Activated naive CD4-positive, alpha-beta T cell treated with anti-CD3 and anti-CD28 coated beads, Interleukin-2, amount 50 U/mL, for 24 hours (primary cell): ENCODE measurements at regions not wholly inside any gene's neighbourhood (a gene's known extent, or its start where the extent isn't known, plus 50 kb on each side); places are given as distances from the start of the nearest gene placed in this dataset.

Experiments used
- H3K27ac Mint-ChIP-seq: one replicate; pipeline ENCODE4 v1.8.0; 2021; ENCODE audit warnings: mild to moderate bottlenecking, mixed read lengths
- H3K27me3 Mint-ChIP-seq: one replicate; pipeline ENCODE4 v1.8.0; 2021; ENCODE audit warnings: mixed read lengths
- H3K36me3 Mint-ChIP-seq: one replicate; pipeline ENCODE4 v1.8.0; 2021; ENCODE audit warnings: mixed read lengths
- H3K4me1 Mint-ChIP-seq: one replicate; pipeline ENCODE4 v1.8.0; 2021; ENCODE audit warnings: mixed read lengths
- H3K4me3 Mint-ChIP-seq: one replicate; pipeline ENCODE4 v1.8.0; 2021; ENCODE audit warnings: mild to moderate bottlenecking, mixed read lengths
- H3K9me3 Mint-ChIP-seq: one replicate; pipeline ENCODE4 v1.8.0; 2021; ENCODE audit warnings: mixed read lengths

DNA sequence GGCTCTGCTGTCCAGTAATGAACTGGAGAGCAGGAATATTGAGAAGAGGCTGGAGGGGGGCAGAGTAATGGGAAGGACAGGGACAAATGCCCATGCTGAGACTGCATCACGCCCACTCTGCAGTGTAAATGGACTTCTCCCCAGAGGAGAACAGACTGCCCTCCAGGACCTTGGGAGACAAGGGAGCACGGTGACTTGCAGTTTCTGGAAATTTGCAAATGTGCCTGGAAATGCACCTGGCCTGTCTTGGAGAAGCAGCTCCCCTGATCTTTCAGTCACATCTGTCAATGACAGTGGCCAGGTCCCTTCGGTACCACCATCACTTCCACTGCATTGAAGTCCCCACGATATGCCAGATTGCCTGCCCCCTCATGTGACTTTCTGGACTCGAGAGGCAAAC is 178.7 kb upstream of the SH3BP4 start:
- H3K9me3 Mint-ChIP-seq = no peaks in the 10 kb centered on the region
- H3K4me3 Mint-ChIP-seq = no peak overlapping the region
- no peaks in the 10 kb centered on the region for H3K4me1 Mint-ChIP-seq
- peaks cover 5% of the 10 kb centered on the region for H3K27me3 Mint-ChIP-seq
- H3K36me3 Mint-ChIP-seq = no peaks in the 10 kb centered on the region
- no peak overlapping the region for H3K27ac Mint-ChIP-seq

- H3K9me3 Mint-ChIP-seq = no peaks in the 10 kb centered on the region
- no peak overlapping the region for H3K27ac Mint-ChIP-seq
- peaks cover 5% of the 10 kb centered on the region for H3K27me3 Mint-ChIP-seq
- no peak overlapping the region for H3K4me3 Mint-ChIP-seq
- no peaks in the 10 kb centered on the region for H3K4me1 Mint-ChIP-seq
- H3K36me3 Mint-ChIP-seq = no peaks in the 10 kb centered on the region
Measured at GRCh38 chr2:234772733-234773060, 179.1 kb upstream of the SH3BP4 start.

- H3K9me3 Mint-ChIP-seq = no peaks in the 10 kb centered on the region
- peaks cover 5% of the 10 kb centered on the region for H3K27me3 Mint-ChIP-seq
- H3K36me3 Mint-ChIP-seq = no peaks in the 10 kb centered on the region
- H3K27ac Mint-ChIP-seq = no peak overlapping the region
- H3K4me1 Mint-ChIP-seq = no peaks in the 10 kb centered on the region
- H3K4me3 Mint-ChIP-seq = no peak overlapping the region
Measured at GRCh38 chr2:234771980-234772732, 179.7 kb upstream of the SH3BP4 start.

- H3K4me1 Mint-ChIP-seq = no peaks in the 10 kb centered on the region
- no peaks in the 10 kb centered on the region for H3K9me3 Mint-ChIP-seq
- H3K36me3 Mint-ChIP-seq = no peaks in the 10 kb centered on the region
- H3K27ac Mint-ChIP-seq = no peak overlapping the region
- no peak overlapping the region for H3K4me3 Mint-ChIP-seq
- H3K27me3 Mint-ChIP-seq = peaks cover 3% of the 10 kb centered on the region
Measured at GRCh38 chr2:234771176-234771575, 180.6 kb upstream of the SH3BP4 start.

GRCh38 chr2:234770715-234771141 is 181.1 kb upstream of the SH3BP4 start:
- Mint-ChIP-seq H3K4me3 (no peak overlapping the region), H3K9me3 (no peaks in the 10 kb centered on the region), H3K27ac (no peak overlapping the region), H3K27me3 (peaks cover 5% of the 10 kb centered on the region), H3K36me3 (no peaks in the 10 kb centered on the region), H3K4me1 (no peaks in the 10 kb centered on the region)

- H3K27ac Mint-ChIP-seq = no peak overlapping the region
- no peaks in the 10 kb centered on the region for H3K9me3 Mint-ChIP-seq
- no peaks in the 10 kb centered on the region for H3K4me1 Mint-ChIP-seq
Measured at GRCh38 chr2:234770031-234770506, 181.7 kb upstream of the SH3BP4 start.

DNA sequence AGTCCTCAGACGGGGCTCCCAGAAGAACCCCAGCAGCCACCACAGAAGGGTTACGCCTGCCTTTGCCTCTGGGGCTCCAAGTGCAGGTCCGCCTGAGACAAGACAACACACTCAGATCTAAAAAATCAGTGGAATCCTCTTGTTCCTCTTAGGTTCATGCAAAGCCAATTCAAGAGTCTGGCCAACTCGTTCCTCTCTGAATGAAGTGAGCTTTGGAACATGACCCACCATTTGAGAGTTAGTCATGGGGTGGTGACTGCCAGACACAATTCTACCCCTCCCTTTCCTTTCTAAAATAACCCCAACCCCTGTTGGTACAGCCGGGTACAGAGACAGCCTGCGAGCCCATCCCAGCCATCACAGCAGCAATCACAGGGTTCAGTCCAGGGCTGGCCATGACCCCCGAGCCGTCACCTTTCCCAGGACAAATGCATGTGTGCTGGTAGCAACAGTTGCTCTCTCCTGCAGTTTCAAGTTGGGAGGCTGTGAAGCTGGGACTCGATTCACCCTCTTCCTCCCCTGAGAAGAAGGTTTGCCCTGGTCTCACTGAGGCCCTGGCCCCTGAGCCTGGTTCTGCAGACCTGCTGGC is 183.1 kb upstream of the SH3BP4 start:
- Mint-ChIP-seq H3K36me3 (no peaks in the 10 kb centered on the region), H3K27me3 (peaks cover 4% of the 10 kb centered on the region), H3K9me3 (no peaks in the 10 kb centered on the region), H3K27ac (no peak overlapping the region), H3K4me3 (no peak overlapping the region), H3K4me1 (no peaks in the 10 kb centered on the region)

More at GRCh38 chr2:234770031-234770506, 181.7 kb upstream of the SH3BP4 start:
- Mint-ChIP-seq H3K36me3 (no peaks in the 10 kb centered on the region), H3K27me3 (peaks cover 6% of the 10 kb centered on the region), H3K4me3 (no peak overlapping the region)

DNA sequence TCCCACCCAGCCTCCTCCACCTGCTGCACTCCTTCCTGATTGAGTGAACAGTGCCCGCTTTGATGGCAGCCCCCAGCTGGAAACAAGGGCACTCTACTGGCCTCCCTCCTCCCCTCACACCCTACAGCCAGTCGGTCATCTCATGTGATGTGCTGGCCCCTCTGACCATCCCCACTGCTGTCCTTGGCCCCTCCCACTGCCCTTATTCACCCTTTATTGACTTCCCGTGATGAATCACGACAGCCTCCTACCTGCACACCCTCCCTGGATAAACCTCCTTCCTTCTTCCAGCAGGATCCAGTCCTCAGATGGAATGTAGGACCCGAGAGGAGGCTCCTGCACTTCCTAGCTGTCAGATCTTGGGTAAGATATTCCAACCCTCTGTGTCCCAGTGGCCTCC is 186.5 kb upstream of the SH3BP4 start:
- Mint-ChIP-seq H3K9me3 (peaks cover 5% of the 10 kb centered on the region), H3K4me1 (no peaks in the 10 kb centered on the region), H3K4me3 (no peak overlapping the region)

DNA sequence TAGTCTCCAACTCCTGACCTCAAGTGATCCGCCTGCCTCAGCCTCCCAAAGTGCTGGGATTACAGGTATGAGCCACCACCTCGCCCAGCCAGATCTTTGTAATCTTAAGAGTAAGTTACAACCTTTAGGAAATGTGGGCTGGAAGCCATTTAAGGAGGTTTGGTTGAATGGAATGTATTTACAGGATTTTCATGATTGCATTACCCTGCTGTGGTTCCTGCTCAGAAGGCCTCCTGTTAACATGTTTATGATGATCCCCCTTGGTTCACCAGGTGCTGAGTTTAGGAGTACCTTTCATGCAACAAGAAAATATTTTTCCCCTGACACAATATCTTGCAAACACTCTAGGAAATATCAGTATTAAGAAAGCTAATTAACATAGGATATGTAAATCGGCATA is 187.4 kb upstream of the SH3BP4 start:
- no peak overlapping the region for H3K27ac Mint-ChIP-seq
- H3K36me3 Mint-ChIP-seq = no peaks in the 10 kb centered on the region
- H3K9me3 Mint-ChIP-seq = peaks cover 5% of the 10 kb centered on the region
- H3K4me1 Mint-ChIP-seq = no peaks in the 10 kb centered on the region
- H3K4me3 Mint-ChIP-seq = no peak overlapping the region
- peaks cover 9% of the 10 kb centered on the region for H3K27me3 Mint-ChIP-seq

More for the DNA sequence above, 186.5 kb upstream of the SH3BP4 start:
- H3K27ac Mint-ChIP-seq = no peak overlapping the region
- peaks cover 7% of the 10 kb centered on the region for H3K27me3 Mint-ChIP-seq
- no peaks in the 10 kb centered on the region for H3K36me3 Mint-ChIP-seq

DNA sequence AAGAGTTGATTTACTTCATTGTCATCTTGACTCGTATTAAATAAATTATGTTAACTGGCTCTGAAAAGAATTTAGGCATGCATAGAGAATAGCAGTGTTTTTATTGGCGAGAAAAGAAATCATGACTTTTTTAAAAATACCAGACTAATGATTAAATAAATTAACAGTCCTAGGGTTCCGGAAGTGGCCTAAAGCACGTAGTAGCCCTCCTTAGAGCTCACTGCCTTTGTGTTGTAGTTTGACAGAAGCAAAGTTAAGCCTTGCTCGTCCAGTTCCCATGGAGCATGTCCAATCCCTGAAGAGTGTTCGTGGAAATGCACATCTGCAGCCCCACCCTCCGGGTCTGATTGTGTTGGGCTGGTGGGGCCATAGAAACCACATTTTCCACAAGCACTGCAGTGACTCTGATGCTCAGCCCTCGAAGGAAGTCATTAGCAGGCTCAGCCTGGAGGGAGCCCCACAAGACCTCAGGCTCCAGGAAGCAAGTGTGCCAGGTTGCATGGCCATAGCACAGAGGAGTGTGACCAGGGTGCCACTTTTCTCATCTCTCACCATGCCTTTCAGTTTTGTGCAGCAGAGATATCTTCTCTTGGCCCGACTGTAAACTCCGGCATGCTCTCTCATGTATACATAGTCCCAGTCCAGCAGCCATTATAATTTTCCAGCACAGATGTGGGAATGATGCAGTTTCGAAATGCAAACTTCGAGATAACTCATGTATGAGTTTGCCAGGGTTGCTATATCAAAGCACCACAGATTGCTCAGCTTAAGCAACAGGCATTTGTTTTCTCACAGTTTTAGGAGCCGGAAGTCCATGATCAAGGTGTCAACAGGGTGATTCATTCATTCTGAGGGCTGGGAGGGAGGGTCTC is 188.6 kb upstream of the SH3BP4 start:
- H3K27me3 Mint-ChIP-seq = peaks cover 11% of the 10 kb centered on the region
- H3K9me3 Mint-ChIP-seq = peaks cover 5% of the 10 kb centered on the region
- H3K4me3 Mint-ChIP-seq = no peak overlapping the region
- H3K27ac Mint-ChIP-seq = no peak overlapping the region
- H3K4me1 Mint-ChIP-seq = no peaks in the 10 kb centered on the region
- no peaks in the 10 kb centered on the region for H3K36me3 Mint-ChIP-seq

- H3K9me3 Mint-ChIP-seq = peaks cover 5% of the 10 kb centered on the region
- no peak overlapping the region for H3K27ac Mint-ChIP-seq
- H3K36me3 Mint-ChIP-seq = no peaks in the 10 kb centered on the region
- peaks cover 14% of the 10 kb centered on the region for H3K27me3 Mint-ChIP-seq
- H3K4me1 Mint-ChIP-seq = no peaks in the 10 kb centered on the region
- no peak overlapping the region for H3K4me3 Mint-ChIP-seq
Measured at GRCh38 chr2:234761910-234762309, 189.9 kb upstream of the SH3BP4 start.

GRCh38 chr2:234754126-234754525 is 197.7 kb upstream of the SH3BP4 start:
- Mint-ChIP-seq H3K36me3 (no peaks in the 10 kb centered on the region), H3K4me1 (no peaks in the 10 kb centered on the region), H3K4me3 (no peak overlapping the region), H3K27me3 (peaks cover 6% of the 10 kb centered on the region), H3K9me3 (no peaks in the 10 kb centered on the region), H3K27ac (no peak overlapping the region)

- Mint-ChIP-seq H3K36me3 (no peaks in the 10 kb centered on the region), H3K4me3 (no peak overlapping the region), H3K27me3 (peaks cover 6% of the 10 kb centered on the region), H3K27ac (no peak overlapping the region), H3K9me3 (no peaks in the 10 kb centered on the region), H3K4me1 (no peaks in the 10 kb centered on the region)
Measured at GRCh38 chr2:234753701-234754100, 198.1 kb upstream of the SH3BP4 start.

DNA sequence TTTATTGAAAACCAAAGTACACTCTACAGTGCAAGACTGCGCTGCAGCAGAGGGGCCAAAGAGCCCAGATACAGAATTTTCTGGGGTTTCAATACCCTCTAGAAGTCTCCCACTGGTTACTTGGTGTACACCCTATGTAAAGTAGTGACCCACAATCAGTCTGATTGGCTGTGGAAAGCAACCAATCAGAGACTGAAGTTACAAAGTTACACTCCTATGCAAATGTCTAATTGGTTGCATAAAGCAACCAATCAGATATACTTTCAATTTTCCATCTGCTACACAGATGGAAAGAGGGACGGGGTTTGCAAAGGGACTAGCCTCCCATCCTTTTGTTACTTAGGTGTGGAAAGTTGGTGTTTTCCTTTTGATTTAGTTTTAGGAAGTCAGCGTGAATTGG is 198.9 kb upstream of the SH3BP4 start:
- no peaks in the 10 kb centered on the region for H3K36me3 Mint-ChIP-seq
- no peak overlapping the region for H3K27ac Mint-ChIP-seq
- H3K4me1 Mint-ChIP-seq = no peaks in the 10 kb centered on the region
- no peaks in the 10 kb centered on the region for H3K9me3 Mint-ChIP-seq
- H3K4me3 Mint-ChIP-seq = no peak overlapping the region
- H3K27me3 Mint-ChIP-seq = peaks cover 4% of the 10 kb centered on the region

DNA sequence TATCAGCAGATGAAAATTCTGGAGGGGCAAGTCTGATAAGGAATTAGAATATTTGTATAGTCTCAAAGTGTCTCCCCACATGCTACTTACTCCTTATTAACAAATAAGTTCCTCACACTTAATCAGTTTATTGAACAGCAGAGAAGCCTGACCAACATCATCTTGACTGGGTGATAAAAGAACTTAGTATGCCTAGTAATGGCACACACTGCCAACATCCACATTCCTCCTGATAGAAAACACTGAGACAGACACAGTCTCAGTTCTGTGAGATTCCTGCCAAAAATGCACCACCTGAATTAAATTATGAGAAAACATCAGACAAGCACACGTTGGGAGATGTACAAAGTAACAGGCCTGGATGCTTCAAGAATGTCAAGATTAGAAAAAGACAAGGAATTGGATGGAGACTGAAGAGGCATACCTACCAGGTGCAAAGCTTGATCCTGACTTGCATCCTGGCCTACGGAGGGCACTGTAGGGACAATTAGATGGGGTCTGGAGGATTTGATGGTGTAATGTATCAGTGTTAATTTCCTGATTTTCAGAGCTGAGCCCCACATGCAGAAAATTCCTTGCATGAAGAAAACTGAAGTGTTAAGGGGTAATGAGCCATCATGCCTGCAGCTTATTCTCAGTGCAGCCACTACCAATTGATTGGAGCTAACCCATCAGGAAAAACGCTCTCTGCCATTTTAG is 200.4 kb upstream of the SH3BP4 start:
- Mint-ChIP-seq H3K4me1 (no peaks in the 10 kb centered on the region), H3K9me3 (no peaks in the 10 kb centered on the region), H3K36me3 (no peaks in the 10 kb centered on the region), H3K27me3 (peaks cover 2% of the 10 kb centered on the region), H3K4me3 (no peak overlapping the region), H3K27ac (no peak overlapping the region)
